AG04450 (cell line): ENCODE measurements at regions not wholly inside any gene's neighbourhood (a gene's known extent, or its start where the extent isn't known, plus 50 kb on each side); places are given as distances from the start of the nearest gene placed in this dataset.
"Not testable (repeated sequence)": the region's sequence is repeated elsewhere in the genome, so short reads cannot be mapped to it uniquely, and the experiment has no call there.

Experiments used
- CTCF ChIA-PET: fragments of 300-600, 350-600 bp; formaldehyde crosslinking; extraction: SDS; loops from one replicate; lab custom pipeline; 2022; ENCODE audit warnings: antibody characterized with exemption, inconsistent platforms; lab: Charles Lee
- POLR2A ChIA-PET: fragments of 350-600 bp; formaldehyde crosslinking; extraction: SDS; loops from one replicate; lab custom pipeline; 2021; ENCODE audit warnings: antibody characterized with exemption, inconsistent platforms; lab: Yijun Ruan, JAX
- DNase-seq: peaks from one replicate; pipeline ENCODE4 v3.0.0-alpha.2; 2011; ENCODE audit warnings: low read depth, low spot score
- H3K27ac ChIP-seq: one replicate; pipeline ENCODE4 v1.5.1; 2012; ENCODE audit warnings: low read depth, low read length, control low read depth
- H3K27me3 ChIP-seq: one replicate; pipeline ENCODE4 v1.6.0; 2012; ENCODE audit warnings: low read length; ENCODE audit not compliant: control insufficient read depth, insufficient read depth
- H3K4me3 ChIP-seq: 2 replicates; pipeline ENCODE4 v1.5.1; 2011; ENCODE audit warnings: mild to moderate bottlenecking, low read depth, low read length, control low read depth
- H3K9me3 ChIP-seq: 2 replicates; pipeline ENCODE4 v1.5.1; 2012; ENCODE audit warnings: low read length; ENCODE audit not compliant: control insufficient read depth, insufficient read depth
- TF ChIP-seq, protein P1 (sequence below): IDR thresholded peaks from 2 replicates; pipeline ENCODE4 v1.5.1; 2011; ENCODE audit warnings: low read depth, low read length, control low read depth, inconsistent platforms

DNA sequence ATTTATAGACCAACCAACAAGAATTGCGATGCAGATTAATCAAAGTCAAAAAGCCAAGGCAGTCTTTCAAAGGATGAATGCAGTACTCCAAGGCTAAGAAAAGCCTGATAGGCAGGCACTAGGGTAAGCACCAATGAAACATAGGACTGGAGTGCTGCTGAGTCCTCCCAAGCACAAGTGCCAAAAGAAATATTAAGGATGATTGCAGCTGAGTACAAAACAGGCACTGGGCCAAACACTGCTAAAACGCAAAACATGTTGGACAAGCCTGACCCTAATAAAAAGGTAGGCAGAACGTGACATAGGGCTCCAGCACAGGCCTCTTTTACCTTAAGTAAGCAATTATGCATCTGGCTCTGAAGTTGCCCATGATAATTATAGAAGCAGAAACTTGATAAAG lies 160.1 kb upstream of the LRP1B start:
- ChIA-PET CTCF (no interaction called here), POLR2A (no interaction called here)
- no peak overlapping the region for H3K27ac ChIP-seq
- H3K27me3 ChIP-seq: no peaks in the 10 kb centered on the region
- no peak for DNase-seq
- TF ChIP-seq, protein P1, sequence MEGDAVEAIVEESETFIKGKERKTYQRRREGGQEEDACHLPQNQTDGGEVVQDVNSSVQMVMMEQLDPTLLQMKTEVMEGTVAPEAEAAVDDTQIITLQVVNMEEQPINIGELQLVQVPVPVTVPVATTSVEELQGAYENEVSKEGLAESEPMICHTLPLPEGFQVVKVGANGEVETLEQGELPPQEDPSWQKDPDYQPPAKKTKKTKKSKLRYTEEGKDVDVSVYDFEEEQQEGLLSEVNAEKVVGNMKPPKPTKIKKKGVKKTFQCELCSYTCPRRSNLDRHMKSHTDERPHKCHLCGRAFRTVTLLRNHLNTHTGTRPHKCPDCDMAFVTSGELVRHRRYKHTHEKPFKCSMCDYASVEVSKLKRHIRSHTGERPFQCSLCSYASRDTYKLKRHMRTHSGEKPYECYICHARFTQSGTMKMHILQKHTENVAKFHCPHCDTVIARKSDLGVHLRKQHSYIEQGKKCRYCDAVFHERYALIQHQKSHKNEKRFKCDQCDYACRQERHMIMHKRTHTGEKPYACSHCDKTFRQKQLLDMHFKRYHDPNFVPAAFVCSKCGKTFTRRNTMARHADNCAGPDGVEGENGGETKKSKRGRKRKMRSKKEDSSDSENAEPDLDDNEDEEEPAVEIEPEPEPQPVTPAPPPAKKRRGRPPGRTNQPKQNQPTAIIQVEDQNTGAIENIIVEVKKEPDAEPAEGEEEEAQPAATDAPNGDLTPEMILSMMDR: no peak
- no peaks in the 10 kb centered on the region for H3K9me3 ChIP-seq
- H3K4me3 ChIP-seq: no peak overlapping the region

GRCh38 chr2:142286618-142287017 lies 155.8 kb upstream of the LRP1B start:
- CTCF ChIA-PET: interaction anchor here (0.5 to 1.4 kb wide), 4 partner anchors 9 to 355 kb away, joined by 3 to 5 read pairs (median 3); no protein-coding TSS in a partner anchor
- H3K27me3 ChIP-seq: no peaks in the 10 kb centered on the region
- H3K27ac ChIP-seq: no peak overlapping the region
- H3K4me3 ChIP-seq: no peak overlapping the region
- POLR2A ChIA-PET: no interaction called here
- TF ChIP-seq, protein P1: peak; percentile 40
- H3K9me3 ChIP-seq: no peaks in the 10 kb centered on the region
- no peak for DNase-seq

DNA sequence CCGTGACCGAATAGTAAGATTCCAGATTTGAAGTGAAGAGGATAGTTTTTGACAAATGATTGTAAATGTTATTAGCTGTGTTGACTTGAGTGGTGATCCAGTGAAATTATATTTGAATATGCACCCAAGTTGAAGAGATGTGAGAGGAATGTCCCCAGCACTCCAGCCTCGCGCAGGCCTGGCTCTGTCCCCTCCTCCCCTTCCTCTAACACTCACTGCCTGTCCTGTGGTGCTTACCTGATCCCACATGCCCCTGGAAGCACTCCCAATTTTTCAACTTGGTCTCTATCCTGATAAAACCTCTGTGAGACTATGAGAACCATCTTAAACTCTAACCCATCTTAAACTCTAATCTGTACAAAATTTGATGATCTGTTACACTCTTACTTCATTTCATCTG lies 154.7 kb upstream of the LRP1B start:
- TF ChIP-seq, protein P1: no peak
- ChIA-PET POLR2A (no interaction called here), CTCF (interaction anchor here (1.0 to 1.6 kb wide), 3 partner anchors 115 to 704 kb away, joined by 3 to 5 read pairs (median 3); no protein-coding TSS in a partner anchor)
- H3K4me3 ChIP-seq: no peak overlapping the region
- no peaks in the 10 kb centered on the region for H3K9me3 ChIP-seq
- no peak for DNase-seq
- H3K27me3 ChIP-seq: no peaks in the 10 kb centered on the region
- H3K27ac ChIP-seq: no peak overlapping the region

- H3K27ac ChIP-seq, DNase-seq, H3K4me3 ChIP-seq, H3K9me3 ChIP-seq, POLR2A ChIA-PET, H3K27me3 ChIP-seq: not testable (repeated sequence)
- CTCF ChIA-PET: interaction anchor here (1.6 kb wide), 1 partner anchor 705 kb away, joined by 5 read pairs; no protein-coding TSS in a partner anchor
Observed at GRCh38 chr2:142284336-142284735, 153.5 kb upstream of the LRP1B start.

- TF ChIP-seq, protein P1: no peak
- H3K27ac ChIP-seq: no peak overlapping the region
- POLR2A ChIA-PET: no interaction called here
- CTCF ChIA-PET: no interaction called here
- H3K9me3 ChIP-seq: no peaks in the 10 kb centered on the region
- no peak overlapping the region for H3K4me3 ChIP-seq
- DNase-seq: no peak
- H3K27me3 ChIP-seq: no peaks in the 10 kb centered on the region
Observed at GRCh38 chr2:142280831-142281230, 150.0 kb upstream of the LRP1B start.
